Panc1 (cell line): ENCODE measurements at regions not wholly inside any gene's neighbourhood (a gene's known extent, or its start where the extent isn't known, plus 50 kb on each side); places are given as distances from the start of the nearest gene placed in this dataset.

Experiments used
- ATAC-seq: fragments of 200-7000 bp; cut with Tn5 transposase; 2 replicates; pipeline ENCODE4 v1.9.1; 2020; ENCODE audit warnings: mild to moderate bottlenecking, moderate library complexity
- BruUV-seq: library from RNA; stranded (reverse); fragments of 400-500 nt; replicated peaks from 2 replicates; lab custom pipeline; 2021; lab: Mats Ljungman, UMichigan
- CTCF ChIA-PET: fragments of 300-600 bp; sonication (Branson Sonifier 250); formaldehyde crosslinking; loops from one replicate; lab custom pipeline; 2022; ENCODE audit warnings: antibody characterized with exemption; lab: Charles Lee
- POLR2A ChIA-PET: fragments of 300-600 bp; sonication (Branson Sonifier 250); formaldehyde crosslinking; loops from one replicate; lab custom pipeline; 2022; ENCODE audit warnings: antibody characterized with exemption; lab: Charles Lee
- DNase-seq: peaks from one replicate; pipeline ENCODE4 v3.0.0-alpha.2; 2010; ENCODE audit warnings: low read depth, low spot score
- H3K27ac ChIP-seq: 2 replicates; pipeline ENCODE4 v1.5.1; 2011; ENCODE audit warnings: mild to moderate bottlenecking, low read length, inconsistent platforms
- H3K27me3 ChIP-seq: fragments of 200-500 bp; sonication (Bioruptor generic); 2 replicates; pipeline ENCODE4 v1.6.0; 2014; ENCODE audit warnings: low read length, inconsistent platforms; ENCODE audit not compliant: control insufficient read depth, insufficient read depth
- H3K36me3 ChIP-seq: fragments of 200-500 bp; sonication (Bioruptor generic); 2 replicates; pipeline ENCODE4 v1.5.1; 2014; ENCODE audit warnings: inconsistent platforms, mild to moderate bottlenecking, low read length, moderate library complexity; ENCODE audit not compliant: control insufficient read depth, insufficient read depth
- H3K4me1 ChIP-seq: 2 replicates; pipeline ENCODE4 v1.5.1; 2011; ENCODE audit warnings: inconsistent platforms, mild to moderate bottlenecking, low read length, moderate library complexity; ENCODE audit not compliant: control insufficient read depth, insufficient read depth
- H3K4me3 ChIP-seq, 2 experiments: 2 replicates each; pipeline ENCODE4 v1.5.1; 2011 to 2012; ENCODE audit warnings: low read depth in 2 of 2, low read length in 2 of 2, mild to moderate bottlenecking in 2 of 2, inconsistent platforms in 1 of 2, moderate library complexity in 1 of 2
- H3K9me3 ChIP-seq: fragments of 200-500 bp; sonication (Bioruptor generic); 2 replicates; pipeline ENCODE4 v1.5.1; 2014; ENCODE audit warnings: low read depth, mild to moderate bottlenecking, inconsistent platforms, low read length, moderate library complexity; ENCODE audit not compliant: control insufficient read depth, insufficient read depth
- CTCF ChIP-seq: fragments of 450-650 bp; IDR thresholded peaks from 2 replicates; pipeline ENCODE4 v1.5.1; 2017; ENCODE audit warnings: mild to moderate bottlenecking
- POLR2AphosphoS5 ChIP-seq: IDR thresholded peaks from 2 replicates; pipeline ENCODE4 v1.6.1; 2012; ENCODE audit warnings: mild to moderate bottlenecking, low read depth, low read length, moderate library complexity
- REST ChIP-seq, 2 experiments: IDR thresholded peaks; 2 replicates each; pipeline ENCODE4 v1.6.1; 2011 to 2012; ENCODE audit warnings: low read depth in 2 of 2, control low read depth in 1 of 2, low read length in 1 of 2, mild to moderate bottlenecking in 1 of 2, moderate library complexity in 1 of 2; ENCODE audit not compliant: insufficient read depth in 1 of 2
- SIN3A ChIP-seq: IDR thresholded peaks from 2 replicates; pipeline ENCODE4 v1.6.1; 2012; ENCODE audit warnings: low read depth, mild to moderate bottlenecking, low read length, moderate library complexity, borderline replicate concordance; ENCODE audit not compliant: insufficient read depth
- TCF7L2 ChIP-seq: IDR thresholded peaks from 2 replicates; pipeline ENCODE4 v1.6.1; 2011; ENCODE audit warnings: mild to moderate bottlenecking, low read depth, low read length, inconsistent platforms
- in situ Hi-C: cut with HindIII; loops from 2 replicates; pipeline ENCODE4 v1.10.0; 2016; ENCODE audit warnings: low sequenced_read_pairs, low pct_unique_long_range_greater_than_20kb
- intact Hi-C: fragments of 100-400 bp; cut with micrococcal nuclease; formaldehyde crosslinking; loops from one replicate; pipeline ENCODE4 v1.10.0; 2022; ENCODE audit not compliant: unreplicated experiment

- H3K27me3 ChIP-seq, result no peaks in the 10 kb centered on the region
- BruUV-seq, result no TSS peak
- H3K36me3 ChIP-seq, result no peaks in the 10 kb centered on the region; the same call in 1 of the 2 replicates
- ChIA-PET POLR2A (no interaction called here), CTCF (no interaction called here)
- intact Hi-C loops, result no loop called here
- DNase-seq, result no peak
- in situ Hi-C loops, result no loop called here
- ATAC-seq, result no peak
- no peak overlapping the region for H3K4me3 ChIP-seq
- H3K27ac ChIP-seq, result no peak overlapping the region
- H3K9me3 ChIP-seq, result no peaks in the 10 kb centered on the region
- no peaks in the 10 kb centered on the region for H3K4me1 ChIP-seq
- no peak for TF ChIP-seq REST (IDR thresholded peaks at IDR 0.05; ENCODE audit: insufficient read depth in 1 of 2, low read depth in 2 of 2, low read length in 1 of 2)
- TF ChIP-seq CTCF, result no peak
These were observed 355.8 kb upstream of the RGS6 start for GRCh38 chr14:71576472-71576871.

- Histone ChIP-seq H3K27me3 (no peaks in the 10 kb centered on the region), H3K9me3 (no peaks in the 10 kb centered on the region), H3K4me1 (no peaks in the 10 kb centered on the region), H3K27ac (no peak overlapping the region), H3K4me3 (no peak overlapping the region), H3K36me3 (no peaks in the 10 kb centered on the region; the same call in 1 of the 2 replicates)
- in situ Hi-C loops (no loop called here), intact Hi-C loops (no loop called here)
- DNase-seq, result no peak
- CTCF ChIA-PET, result no interaction called here
- no peak for ATAC-seq
- POLR2A ChIA-PET, result no interaction called here
- no TSS peak for BruUV-seq
- no peak for TF ChIP-seq REST (IDR thresholded peaks at IDR 0.05; ENCODE audit: insufficient read depth in 1 of 2, low read depth in 2 of 2, low read length in 1 of 2)
- TF ChIP-seq TCF7L2, result no peak
- TF ChIP-seq POLR2AphosphoS5, result no peak
- no peak for TF ChIP-seq CTCF
- TF ChIP-seq SIN3A, result no peak
These were observed 352.9 kb upstream of the RGS6 start for GRCh38 chr14:71579331-71579730.
